Panc1 (cell line): ENCODE measurements at regions not wholly inside any gene's neighbourhood (a gene's known extent, or its start where the extent isn't known, plus 50 kb on each side); places are given as distances from the start of the nearest gene placed in this dataset.

Experiments used
- POLR2AphosphoS5 ChIP-seq: IDR thresholded peaks from 2 replicates; pipeline ENCODE4 v1.6.1; 2012; ENCODE audit warnings: mild to moderate bottlenecking, low read depth, low read length, moderate library complexity
- SIN3A ChIP-seq: IDR thresholded peaks from 2 replicates; pipeline ENCODE4 v1.6.1; 2012; ENCODE audit warnings: low read depth, mild to moderate bottlenecking, low read length, moderate library complexity, borderline replicate concordance; ENCODE audit not compliant: insufficient read depth
- TCF7L2 ChIP-seq: IDR thresholded peaks from 2 replicates; pipeline ENCODE4 v1.6.1; 2011; ENCODE audit warnings: mild to moderate bottlenecking, low read depth, low read length, inconsistent platforms
- TF ChIP-seq, protein P1 (sequence below): fragments of 450-650 bp; IDR thresholded peaks from 2 replicates; pipeline ENCODE4 v1.5.1; 2017; ENCODE audit warnings: mild to moderate bottlenecking

DNA sequence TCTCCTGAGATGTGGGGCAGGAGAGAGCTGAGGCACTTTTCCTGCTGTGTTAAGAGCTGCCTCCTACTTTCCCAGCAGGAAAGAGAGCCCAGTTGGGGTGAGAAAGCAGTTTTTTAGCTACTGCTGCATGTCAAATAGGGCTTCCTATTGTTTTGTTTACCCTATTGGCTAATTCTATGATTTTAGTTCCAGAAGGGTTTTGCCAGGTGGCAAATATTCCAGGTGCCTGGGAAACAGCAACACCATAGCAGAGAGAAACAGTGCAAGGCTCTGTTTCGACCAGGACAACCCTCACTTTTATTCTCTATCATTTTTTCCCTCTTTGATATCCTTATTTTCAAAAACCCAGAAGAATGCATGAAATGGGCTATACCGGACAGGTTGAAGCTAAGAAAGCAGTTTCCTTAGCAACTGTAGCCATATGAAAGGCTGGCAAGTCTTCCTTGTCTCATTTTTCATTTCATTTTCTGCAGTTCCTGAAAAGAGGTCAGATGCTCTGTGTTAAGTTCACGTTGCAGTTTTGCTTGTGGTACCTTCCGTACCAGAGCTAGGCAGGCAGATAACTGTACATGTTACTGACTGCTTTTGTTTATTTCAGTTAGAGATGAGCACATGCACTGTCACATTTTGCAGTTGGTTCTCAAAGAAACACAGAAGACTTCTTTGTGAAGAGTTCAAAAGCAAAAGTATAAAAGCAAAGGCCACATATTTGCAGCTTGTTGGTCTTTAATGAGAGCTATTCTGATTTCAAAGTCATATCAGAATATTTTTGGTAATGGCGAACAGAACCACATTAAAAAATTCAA, 84.8 kb downstream of the AQP4 start:
- TF ChIP-seq, protein P1, sequence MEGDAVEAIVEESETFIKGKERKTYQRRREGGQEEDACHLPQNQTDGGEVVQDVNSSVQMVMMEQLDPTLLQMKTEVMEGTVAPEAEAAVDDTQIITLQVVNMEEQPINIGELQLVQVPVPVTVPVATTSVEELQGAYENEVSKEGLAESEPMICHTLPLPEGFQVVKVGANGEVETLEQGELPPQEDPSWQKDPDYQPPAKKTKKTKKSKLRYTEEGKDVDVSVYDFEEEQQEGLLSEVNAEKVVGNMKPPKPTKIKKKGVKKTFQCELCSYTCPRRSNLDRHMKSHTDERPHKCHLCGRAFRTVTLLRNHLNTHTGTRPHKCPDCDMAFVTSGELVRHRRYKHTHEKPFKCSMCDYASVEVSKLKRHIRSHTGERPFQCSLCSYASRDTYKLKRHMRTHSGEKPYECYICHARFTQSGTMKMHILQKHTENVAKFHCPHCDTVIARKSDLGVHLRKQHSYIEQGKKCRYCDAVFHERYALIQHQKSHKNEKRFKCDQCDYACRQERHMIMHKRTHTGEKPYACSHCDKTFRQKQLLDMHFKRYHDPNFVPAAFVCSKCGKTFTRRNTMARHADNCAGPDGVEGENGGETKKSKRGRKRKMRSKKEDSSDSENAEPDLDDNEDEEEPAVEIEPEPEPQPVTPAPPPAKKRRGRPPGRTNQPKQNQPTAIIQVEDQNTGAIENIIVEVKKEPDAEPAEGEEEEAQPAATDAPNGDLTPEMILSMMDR, result no peak
- TF ChIP-seq POLR2AphosphoS5 (no peak), TCF7L2 (no peak), SIN3A (no peak)
